Adrenal gland (tissue), 5 donors: ENCODE measurements at regions not wholly inside any gene's neighbourhood (a gene's known extent, or its start where the extent isn't known, plus 50 kb on each side); places are given as distances from the start of the nearest gene placed in this dataset.

Experiments used
- CTCF ChIP-seq, 6 experiments: fragments of 450-650 bp in 4 of 6; fragments of 200-600 bp in 2 of 6; sonication (generic) in 1 of 6; IDR thresholded peaks; 1 replicate in 5 of 6; 2 replicates in 1 of 6; pipeline versions ENCODE4 v1.5.1 to v1.8.0; 2016 to 2021; ENCODE audit warnings: antibody characterized with exemption in 6 of 6, mild to moderate bottlenecking in 2 of 6, moderate library complexity in 1 of 6
- POLR2A ChIP-seq, 2 donors: fragments of 450-650 bp; IDR thresholded peaks; one replicate each; pipeline ENCODE4 v1.6.1; 2017; ENCODE audit warnings: antibody characterized with exemption in 2 of 2, mild to moderate bottlenecking in 2 of 2, moderate library complexity in 1 of 2
- donor health status: DM: no; HTN: no; CAD: no.

- no peak for TF ChIP-seq CTCF (IDR thresholded peaks at IDR 0.05)
- TF ChIP-seq POLR2A (IDR thresholded peaks at IDR 0.05): no peak
Measured at GRCh38 chr1:29521438-29521715, 285.1 kb downstream of the PTPRU start.
